TTC549 (cell line): ENCODE measurements at regions not wholly inside any gene's neighbourhood (a gene's known extent, or its start where the extent isn't known, plus 50 kb on each side); places are given as distances from the start of the nearest gene placed in this dataset.

Source experiments
- FAIRE-seq: peaks from 2 replicates; lab custom pipeline; 2012; peaks lifted over from hg19 to GRCh38; lab: Jason Lieb, UNC

- peak; percentile 40 for FAIRE-seq
Observed at GRCh38 chr1:172980971-172981370, 69.8 kb downstream of the TNFSF18 start.
